ENCODE measurements at regions not wholly inside any gene's neighbourhood (a gene's known extent, or its start where the extent isn't known, plus 50 kb on each side); places are given as distances from the start of the nearest gene placed in this dataset.
"Not testable (repeated sequence)": the region's sequence is repeated elsewhere in the genome, so short reads cannot be mapped to it uniquely, and the experiment has no call there.

GRCh38 chr5:152184266-152184665, 220.8 kb downstream of the NMUR2 start:
- DNase-seq (ENCODE audit: extremely low read depth in 1 of 2, low read depth in 1 of 2): no peak

GRCh38 chr5:152181461-152181860, 223.6 kb downstream of the NMUR2 start:
- no peak for DNase-seq (ENCODE audit: extremely low read depth in 1 of 2, low read depth in 1 of 2)

GRCh38 chr5:152178350-152178699, 226.8 kb downstream of the NMUR2 start:
- DNase-seq (ENCODE audit: extremely low read depth in 1 of 2, low read depth in 1 of 2): no peak

GRCh38 chr5:152177626-152178349, 227.3 kb downstream of the NMUR2 start:
- no peak for DNase-seq (ENCODE audit: extremely low read depth in 1 of 2, low read depth in 1 of 2)

GRCh38 chr5:152171888-152172287, 233.2 kb downstream of the NMUR2 start:
- DNase-seq (ENCODE audit: extremely low read depth in 1 of 2, low read depth in 1 of 2): no peak

GRCh38 chr5:152170350-152170749, 234.7 kb downstream of the NMUR2 start:
- no peak for DNase-seq (ENCODE audit: extremely low read depth in 1 of 2, low read depth in 1 of 2)

GRCh38 chr5:152164860-152165259, 240.2 kb upstream of the GLRA1 start:
- no peak for DNase-seq (ENCODE audit: extremely low read depth in 1 of 2, low read depth in 1 of 2)

GRCh38 chr5:152159894-152160293, 235.2 kb upstream of the GLRA1 start:
- DNase-seq (ENCODE audit: extremely low read depth in 1 of 2, low read depth in 1 of 2): not testable (repeated sequence)

- DNase-seq (ENCODE audit: extremely low read depth in 1 of 2, low read depth in 1 of 2): not testable (repeated sequence)
Observed at GRCh38 chr5:152154452-152154851, 229.8 kb upstream of the GLRA1 start.

GRCh38 chr5:152151940-152152339, 227.3 kb upstream of the GLRA1 start:
- DNase-seq (ENCODE audit: extremely low read depth in 1 of 2, low read depth in 1 of 2): no peak

GRCh38 chr5:152151113-152151512, 226.5 kb upstream of the GLRA1 start:
- DNase-seq (ENCODE audit: extremely low read depth in 1 of 2, low read depth in 1 of 2): no peak

GRCh38 chr5:152147286-152147685, 222.6 kb upstream of the GLRA1 start:
- DNase-seq (ENCODE audit: extremely low read depth in 1 of 2, low read depth in 1 of 2): no peak

GRCh38 chr5:152146566-152146965, 221.9 kb upstream of the GLRA1 start:
- DNase-seq (ENCODE audit: extremely low read depth in 1 of 2, low read depth in 1 of 2): no peak

GRCh38 chr5:152144556-152144955, 219.9 kb upstream of the GLRA1 start:
- no peak for DNase-seq (ENCODE audit: extremely low read depth in 1 of 2, low read depth in 1 of 2)

GRCh38 chr5:152144030-152144429, 219.4 kb upstream of the GLRA1 start:
- DNase-seq (ENCODE audit: extremely low read depth in 1 of 2, low read depth in 1 of 2): no peak

GRCh38 chr5:152142840-152143469, 218.3 kb upstream of the GLRA1 start:
- peak; percentile 2 to 48 for DNase-seq (ENCODE audit: extremely low read depth in 1 of 2, low read depth in 1 of 2)

GRCh38 chr5:152140347-152140746, 215.7 kb upstream of the GLRA1 start:
- DNase-seq (ENCODE audit: extremely low read depth in 1 of 2, low read depth in 1 of 2): no peak

GRCh38 chr5:152137063-152137462, 212.4 kb upstream of the GLRA1 start:
- no peak for DNase-seq (ENCODE audit: extremely low read depth in 1 of 2, low read depth in 1 of 2)

GRCh38 chr5:152136321-152136720, 211.7 kb upstream of the GLRA1 start:
- no peak for DNase-seq (ENCODE audit: extremely low read depth in 1 of 2, low read depth in 1 of 2)

- no peak for DNase-seq (ENCODE audit: extremely low read depth in 1 of 2, low read depth in 1 of 2)
Observed at GRCh38 chr5:152135827-152136226, 211.2 kb upstream of the GLRA1 start.

- DNase-seq (ENCODE audit: extremely low read depth in 1 of 2, low read depth in 1 of 2): no peak
Observed at GRCh38 chr5:152125661-152126205, 201.1 kb upstream of the GLRA1 start.

GRCh38 chr5:152124409-152125041, 199.9 kb upstream of the GLRA1 start:
- DNase-seq (ENCODE audit: extremely low read depth in 1 of 2, low read depth in 1 of 2): no peak
